ENCODE measurements at regions not wholly inside any gene's neighbourhood (a gene's known extent, or its start where the extent isn't known, plus 50 kb on each side); places are given as distances from the start of the nearest gene placed in this dataset.

DNA sequence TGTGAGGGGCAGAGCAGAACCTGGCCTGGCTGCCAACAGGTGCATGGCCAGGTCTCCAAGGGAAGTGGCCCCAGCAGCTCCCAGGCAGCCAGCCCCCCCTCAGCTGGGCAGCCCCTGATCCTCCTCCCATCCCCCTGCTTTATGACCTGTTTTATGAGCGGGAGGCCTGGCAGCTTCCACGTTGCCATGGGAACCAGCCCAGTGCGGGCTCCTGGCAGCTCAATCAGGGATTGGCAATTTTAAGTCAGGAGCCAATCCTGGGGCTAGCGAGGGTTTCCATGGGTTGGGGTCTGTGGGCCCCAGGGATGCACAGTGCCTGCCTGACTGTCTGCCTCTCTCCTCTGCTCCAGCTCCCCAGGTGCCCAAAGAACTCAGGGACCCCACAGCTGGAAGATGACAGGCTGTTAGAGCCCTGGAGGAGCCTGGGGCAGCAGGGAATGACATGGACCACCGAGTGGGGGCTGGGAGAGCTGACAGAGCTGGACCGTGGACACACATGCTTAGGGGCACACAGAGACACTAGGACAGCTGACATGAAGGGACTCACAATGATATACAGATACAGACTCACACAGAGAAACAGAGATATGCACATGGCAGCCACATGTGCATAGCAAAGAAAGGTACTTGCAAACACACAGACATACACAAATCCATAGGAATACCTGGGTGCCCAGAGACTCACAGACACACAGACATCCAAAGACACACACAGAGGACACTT lies 56.5 kb upstream of the SIRPA start:
- no peak overlapping the region for H3K4me3 ChIP-seq (ENCODE audit: low read depth, low read length)
- TF ChIP-seq, protein P1, sequence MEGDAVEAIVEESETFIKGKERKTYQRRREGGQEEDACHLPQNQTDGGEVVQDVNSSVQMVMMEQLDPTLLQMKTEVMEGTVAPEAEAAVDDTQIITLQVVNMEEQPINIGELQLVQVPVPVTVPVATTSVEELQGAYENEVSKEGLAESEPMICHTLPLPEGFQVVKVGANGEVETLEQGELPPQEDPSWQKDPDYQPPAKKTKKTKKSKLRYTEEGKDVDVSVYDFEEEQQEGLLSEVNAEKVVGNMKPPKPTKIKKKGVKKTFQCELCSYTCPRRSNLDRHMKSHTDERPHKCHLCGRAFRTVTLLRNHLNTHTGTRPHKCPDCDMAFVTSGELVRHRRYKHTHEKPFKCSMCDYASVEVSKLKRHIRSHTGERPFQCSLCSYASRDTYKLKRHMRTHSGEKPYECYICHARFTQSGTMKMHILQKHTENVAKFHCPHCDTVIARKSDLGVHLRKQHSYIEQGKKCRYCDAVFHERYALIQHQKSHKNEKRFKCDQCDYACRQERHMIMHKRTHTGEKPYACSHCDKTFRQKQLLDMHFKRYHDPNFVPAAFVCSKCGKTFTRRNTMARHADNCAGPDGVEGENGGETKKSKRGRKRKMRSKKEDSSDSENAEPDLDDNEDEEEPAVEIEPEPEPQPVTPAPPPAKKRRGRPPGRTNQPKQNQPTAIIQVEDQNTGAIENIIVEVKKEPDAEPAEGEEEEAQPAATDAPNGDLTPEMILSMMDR (IDR thresholded peaks at IDR 0.05; ENCODE audit: insufficient read depth, low read length, missing control alignments): no peak
- ChIA-PET CTCF (interaction anchor here (0.7 kb wide), 1 partner anchor 60 kb away, joined by 3 read pairs; no protein-coding TSS in a partner anchor), POLR2A (no interaction called here)
- DNase-seq (ENCODE audit: low read depth, low spot score): no peak

DNA sequence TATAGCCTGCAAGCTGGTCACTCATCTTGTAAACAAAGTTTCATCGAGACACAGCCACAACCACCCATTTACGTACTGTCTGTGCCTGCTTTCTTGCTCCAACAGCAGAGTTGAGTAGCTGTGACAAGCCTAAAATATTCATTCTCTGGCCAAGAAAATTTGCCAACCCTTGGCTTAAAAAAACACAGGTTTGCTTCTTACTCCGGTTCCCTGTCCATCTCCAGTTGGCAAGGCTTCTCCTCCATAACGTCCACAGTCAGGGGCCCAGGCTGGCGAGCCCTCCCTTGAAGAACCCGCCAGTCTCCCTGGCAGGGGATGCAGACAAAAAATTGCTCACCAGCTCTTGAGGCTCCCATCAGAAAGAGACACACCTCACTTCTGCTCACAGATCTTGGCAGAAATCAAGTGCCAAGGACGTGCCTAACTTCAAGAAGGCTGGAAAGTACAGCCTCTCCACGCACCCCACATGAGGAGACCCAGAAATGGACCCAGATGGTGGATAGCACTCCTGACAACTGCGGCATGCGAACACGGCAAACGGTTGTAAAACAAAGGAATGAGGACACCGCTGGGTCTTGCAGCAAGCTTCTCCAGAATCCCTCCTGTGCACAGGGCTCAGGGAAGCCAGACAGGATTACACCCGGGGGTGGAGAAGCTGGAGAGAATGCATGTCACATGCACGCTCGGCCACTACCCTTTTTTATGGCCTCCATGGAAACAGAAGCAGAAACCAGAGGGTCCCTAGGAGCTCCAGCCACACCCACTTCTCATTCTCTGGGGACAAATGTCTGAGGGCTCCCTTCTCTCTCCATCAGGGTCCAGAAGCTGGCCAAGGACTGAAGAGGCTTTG lies 59.8 kb upstream of the SIRPA start:
- ChIA-PET CTCF (interaction anchor here (0.9 kb wide), 1 partner anchor 70 kb away, joined by 3 read pairs; no protein-coding TSS in a partner anchor), POLR2A (interaction anchor here (0.6 kb wide), 1 partner anchor 22 kb away, joined by 3 read pairs; no protein-coding TSS in a partner anchor)
- TF ChIP-seq, protein P1 (IDR thresholded peaks at IDR 0.05; ENCODE audit: insufficient read depth, low read length, missing control alignments): no peak
- DNase-seq (ENCODE audit: low read depth, low spot score): no peak
- no peak overlapping the region for H3K4me3 ChIP-seq (ENCODE audit: low read depth, low read length)

DNA sequence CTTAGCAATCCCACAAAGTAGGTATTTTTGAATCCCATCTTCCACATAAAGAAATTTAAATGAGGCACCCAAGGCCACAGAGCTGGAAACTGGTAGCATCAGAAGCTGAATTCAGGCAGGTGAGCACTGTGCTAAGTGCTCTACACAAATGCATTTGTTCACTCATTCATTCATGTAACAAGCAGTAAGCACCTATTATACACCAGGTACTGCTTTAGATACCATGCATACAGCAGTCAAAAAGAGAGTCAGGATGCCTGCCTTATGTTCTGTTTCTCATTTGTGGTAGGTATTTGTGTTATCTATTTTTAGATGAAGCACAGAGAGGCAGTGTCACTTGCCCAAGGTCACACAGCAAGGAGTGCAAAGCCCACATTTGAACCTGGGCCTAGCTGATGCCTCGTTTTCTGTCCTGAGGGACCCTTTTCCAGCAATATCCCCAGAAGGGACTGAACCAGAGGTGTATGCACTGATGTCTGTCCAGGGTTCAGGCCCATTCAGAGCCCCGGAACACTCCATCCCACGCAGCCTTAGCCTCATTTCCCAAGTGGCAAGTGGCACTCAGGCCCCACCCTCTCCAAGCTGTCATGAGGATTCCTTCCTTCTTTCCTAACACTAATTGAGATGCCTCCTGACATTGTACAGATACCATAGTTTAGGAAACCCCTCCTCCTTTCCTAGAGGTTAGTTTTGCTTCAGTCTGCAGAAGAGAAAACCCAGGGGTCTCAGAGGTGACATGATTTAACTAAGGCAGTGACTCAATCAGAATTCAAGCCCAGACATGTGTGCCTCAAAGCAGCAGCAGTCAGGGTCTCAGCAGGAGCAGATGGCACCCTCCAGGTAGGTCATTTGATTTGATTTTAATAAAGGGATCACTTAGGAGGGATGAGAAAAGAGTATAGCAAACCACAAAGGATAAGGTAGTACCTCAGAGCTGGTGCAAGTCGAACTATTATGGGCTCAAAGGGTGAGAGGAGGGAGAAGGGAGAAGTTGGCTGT lies 61.2 kb upstream of the SIRPA start:
- ChIA-PET CTCF (interaction anchor here (0.9 kb wide), 1 partner anchor 11 kb away, joined by 3 read pairs; no protein-coding TSS in a partner anchor), POLR2A (no interaction called here)
- TF ChIP-seq, protein P1 (IDR thresholded peaks at IDR 0.05; ENCODE audit: insufficient read depth, low read length, missing control alignments): no peak
- H3K4me3 ChIP-seq (ENCODE audit: low read depth, low read length): no peak overlapping the region
- DNase-seq (ENCODE audit: low read depth, low spot score): no peak

DNA sequence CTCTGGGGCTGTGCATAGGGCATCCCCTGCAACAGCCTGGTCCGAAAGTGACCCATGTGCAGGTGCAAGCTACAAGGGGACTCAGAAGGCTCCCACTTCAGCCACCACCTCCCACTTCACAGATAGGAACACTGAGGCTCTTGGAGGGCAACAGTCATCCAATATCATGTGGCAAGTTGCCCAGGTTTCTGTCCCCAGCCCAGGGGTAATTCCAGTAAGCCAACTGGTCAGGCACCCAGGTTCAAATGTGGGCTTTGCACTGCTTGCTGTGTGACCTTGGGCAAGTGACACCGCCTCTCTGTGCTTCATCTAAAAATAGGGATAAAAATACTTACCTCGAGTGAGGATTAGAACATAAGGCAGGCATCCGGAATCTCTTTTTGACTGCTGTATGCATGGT lies 62.0 kb upstream of the SIRPA start:
- H3K4me3 ChIP-seq (ENCODE audit: low read depth, low read length): no peak overlapping the region
- TF ChIP-seq, protein P1 (IDR thresholded peaks at IDR 0.05; ENCODE audit: insufficient read depth, low read length, missing control alignments): no peak
- CTCF ChIA-PET: interaction anchor here (1.1 kb wide), 1 partner anchor 31 kb away, joined by 4 read pairs; no protein-coding TSS in a partner anchor
- POLR2A ChIA-PET: no interaction called here
- no peak for DNase-seq (ENCODE audit: low read depth, low spot score)

DNA sequence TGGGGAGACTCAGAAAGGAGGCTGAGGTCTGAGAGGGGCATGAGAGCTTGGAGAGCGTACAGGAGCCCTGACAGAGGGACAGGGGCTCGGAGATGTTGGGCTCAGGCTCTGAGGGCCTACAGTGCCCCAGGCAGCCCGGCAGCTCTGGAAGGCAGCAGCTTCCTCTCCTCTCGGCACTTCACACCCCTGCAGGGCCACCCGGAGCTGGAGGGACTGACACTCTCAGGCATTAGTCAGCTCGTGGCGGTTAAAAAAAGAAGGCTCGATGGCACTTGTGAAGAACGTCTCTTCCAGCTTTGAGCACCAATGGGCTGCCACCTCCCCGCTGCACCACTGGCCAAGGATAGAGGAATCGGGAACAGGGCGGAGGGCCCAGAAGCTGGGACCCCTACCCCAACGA lies 62.6 kb upstream of the SIRPA start:
- TF ChIP-seq, protein P1 (IDR thresholded peaks at IDR 0.05; ENCODE audit: insufficient read depth, low read length, missing control alignments): no peak
- ChIA-PET POLR2A (no interaction called here), CTCF (interaction anchor here (0.8 to 1.1 kb wide), 2 partner anchors 10 to 31 kb away, joined by 3 to 4 read pairs; no protein-coding TSS in a partner anchor)
- no peak overlapping the region for H3K4me3 ChIP-seq (ENCODE audit: low read depth, low read length)
- no peak for DNase-seq (ENCODE audit: low read depth, low spot score)
